Left colon (tissue), 2 donors: ENCODE measurements at regions not wholly inside any gene's neighbourhood (a gene's known extent, or its start where the extent isn't known, plus 50 kb on each side); places are given as distances from the start of the nearest gene placed in this dataset.
"Not testable (repeated sequence)": the region's sequence is repeated elsewhere in the genome, so short reads cannot be mapped to it uniquely, and the experiment has no call there.

ENCODE experiments used
- ATAC-seq: fragments of 200-7000 bp; cut with Tn5 transposase; one replicate; pipeline ENCODE4 v1.9.1; 2020; ENCODE audit warnings: mild to moderate bottlenecking, moderate library complexity
- DNase-seq, 2 donors: peaks; one replicate each; pipeline ENCODE4 v3.0.0-alpha.2; 2020
- intact Hi-C, 2 donors: fragments of 100-400 bp; cut with DNase I in 1 of 2; cut with micrococcal nuclease in 1 of 2; formaldehyde crosslinking; loops; one replicate each; pipeline versions ENCODE4 v1.11.2 to v1.14.0; 2022; cut with DNase I, micrococcal nuclease
- donor health status: DM: no; HTN: no; CAD: no.
- donor health status: DM: yes; HTN: yes; CAD: no.

DNA sequence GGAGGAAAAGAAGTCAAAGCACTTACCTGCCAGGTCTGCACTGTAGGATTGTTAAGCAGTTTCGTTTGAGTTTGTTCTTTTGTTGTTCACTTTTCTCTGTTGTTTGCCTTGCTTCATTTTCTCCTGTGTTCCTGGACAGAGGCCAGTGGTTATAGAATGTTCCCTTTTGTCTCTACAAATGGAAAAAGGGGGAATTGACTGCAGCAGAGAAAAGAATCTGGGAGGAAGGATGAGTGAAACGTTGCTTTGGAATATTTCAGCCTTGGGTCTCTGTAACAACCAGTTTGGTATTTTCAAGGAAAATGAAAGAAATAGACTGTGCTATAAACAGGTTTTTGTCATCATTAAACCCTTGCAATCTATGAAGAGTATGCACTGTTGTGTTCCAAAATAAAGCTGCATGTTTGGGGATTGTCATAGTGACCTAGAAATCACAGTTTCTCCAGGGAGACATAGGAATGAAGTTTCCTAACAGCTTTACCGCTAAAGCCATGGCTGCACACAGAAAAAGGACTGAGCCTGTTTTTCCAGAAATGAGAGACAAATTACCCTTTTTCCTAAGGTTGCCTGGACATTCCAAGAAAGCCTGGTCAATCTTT lies 60.8 kb upstream of the HABP2 start:
- ATAC-seq (no peak), DNase-seq (no peak)
- intact Hi-C loops, result no loop called here

- intact Hi-C loops, result no loop called here
- no peak for ATAC-seq
- no peak for DNase-seq
Measured at GRCh38 chr10:113493195-113493594, 59.7 kb upstream of the HABP2 start.

GRCh38 chr10:113493882-113494301 lies 59.0 kb upstream of the HABP2 start:
- ATAC-seq (no peak), DNase-seq (no peak)
- intact Hi-C loops, result no loop called here

- intact Hi-C loops, result no loop called here
- ATAC-seq, result no peak
- DNase-seq, result no peak
Measured at GRCh38 chr10:113494761-113495160, 58.1 kb upstream of the HABP2 start.

- DNase-seq, result no peak
- intact Hi-C loops, result no loop called here
- ATAC-seq, result no peak
Measured at GRCh38 chr10:113495553-113495952, 57.3 kb upstream of the HABP2 start.

DNA sequence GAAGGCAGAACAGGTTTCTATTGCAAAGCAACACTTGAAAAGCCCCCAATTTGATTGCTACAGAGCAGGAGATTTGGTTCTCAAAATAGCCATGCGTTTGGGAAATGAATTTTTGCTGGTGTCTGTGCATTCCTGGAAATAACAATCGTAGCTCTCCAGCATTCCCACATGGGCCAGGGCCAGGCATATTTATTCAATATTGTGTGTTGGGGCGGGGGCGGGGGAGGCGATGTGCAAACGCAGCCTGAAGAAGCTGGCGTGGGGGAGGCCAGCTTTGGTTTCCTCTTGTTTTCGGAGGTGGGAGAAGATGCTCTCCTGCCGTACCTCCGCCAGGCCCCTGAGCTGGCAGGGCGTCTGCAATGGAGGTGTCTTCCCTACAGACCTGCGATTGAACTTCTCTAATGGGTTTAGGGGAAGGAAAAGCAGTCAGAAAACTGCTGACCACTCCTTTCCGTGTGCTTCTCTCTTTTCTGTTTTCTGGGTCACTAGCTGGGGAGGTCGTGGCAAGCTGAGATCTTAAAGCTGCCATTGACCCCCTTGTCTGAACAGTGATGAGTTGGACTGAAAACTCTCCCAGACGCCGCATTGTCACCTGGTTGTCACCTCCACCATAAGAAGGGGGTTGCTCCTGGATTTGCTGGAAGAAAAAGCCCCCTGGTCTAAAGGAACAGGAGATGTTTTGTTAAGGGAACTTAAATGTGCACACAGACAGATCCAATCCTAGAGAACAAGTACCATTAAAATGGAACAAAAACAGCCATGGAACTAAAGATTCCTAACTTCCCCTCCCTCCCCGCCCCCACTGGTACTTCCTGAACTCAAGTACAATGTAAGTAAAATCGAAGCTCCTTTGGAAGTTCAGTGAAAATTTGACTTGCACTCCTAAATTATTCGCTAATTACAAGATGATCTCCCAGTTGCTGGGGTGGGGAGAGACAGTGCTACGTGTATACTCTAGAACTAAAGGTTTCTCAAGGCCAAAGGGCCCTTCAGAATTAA lies 56.4 kb upstream of the HABP2 start:
- DNase-seq, result no peak
- ATAC-seq, result no peak
- intact Hi-C loops, result no loop called here

GRCh38 chr10:113497198-113497597 lies 55.7 kb upstream of the HABP2 start:
- no peak for DNase-seq
- intact Hi-C loops, result no loop called here
- no peak for ATAC-seq

DNA sequence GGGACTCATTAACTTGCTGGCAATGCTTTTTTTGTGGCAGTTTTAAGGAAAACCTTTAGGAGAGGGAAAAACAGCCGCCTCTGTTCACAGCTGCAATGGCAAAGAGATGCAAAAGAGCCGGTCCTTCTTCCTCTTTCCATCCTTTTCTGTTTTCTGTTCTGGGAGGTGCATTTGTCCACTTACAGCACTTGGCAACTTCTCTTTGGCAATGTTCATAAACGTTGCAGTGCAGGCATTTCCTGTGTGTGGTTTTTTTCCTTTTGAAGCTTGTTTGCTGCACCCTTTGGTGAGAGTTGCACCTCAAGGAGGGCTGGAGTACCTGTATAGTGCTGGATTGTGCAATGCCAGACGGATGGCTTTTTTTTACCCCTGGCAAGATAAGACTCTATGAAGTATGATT lies 53.9 kb upstream of the HABP2 start:
- ATAC-seq (no peak), DNase-seq (no peak)
- intact Hi-C loops, result no loop called here

DNA sequence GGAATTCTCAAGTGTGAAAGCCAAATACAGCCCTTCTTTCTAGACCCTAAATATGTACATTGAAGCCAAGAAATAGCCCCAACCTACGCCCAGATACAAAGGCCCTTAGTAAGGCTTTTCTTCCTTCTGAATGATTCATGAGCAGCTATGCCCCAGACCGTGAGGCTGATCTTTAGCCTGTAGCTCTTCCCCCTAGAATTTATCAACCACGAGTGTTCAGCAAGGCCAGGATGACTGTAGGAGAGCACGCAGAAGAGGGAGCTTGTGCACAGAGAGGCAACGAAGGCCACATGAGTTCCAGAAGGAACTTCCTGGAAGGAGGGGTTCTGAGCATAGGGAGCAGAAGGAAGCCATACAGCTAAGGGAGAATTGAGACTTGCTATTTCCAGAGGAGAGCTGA lies 53.0 kb upstream of the HABP2 start:
- DNase-seq, result no peak
- intact Hi-C loops, result no loop called here
- ATAC-seq, result no peak

- intact Hi-C loops, ATAC-seq, DNase-seq: not testable (repeated sequence)
Measured at GRCh38 chr10:113501031-113501430, 51.8 kb upstream of the HABP2 start.
